ENCODE measurements at regions not wholly inside any gene's neighbourhood (a gene's known extent, or its start where the extent isn't known, plus 50 kb on each side); places are given as distances from the start of the nearest gene placed in this dataset.
"Not testable (repeated sequence)": the region's sequence is repeated elsewhere in the genome, so short reads cannot be mapped to it uniquely, and the experiment has no call there.

DNA sequence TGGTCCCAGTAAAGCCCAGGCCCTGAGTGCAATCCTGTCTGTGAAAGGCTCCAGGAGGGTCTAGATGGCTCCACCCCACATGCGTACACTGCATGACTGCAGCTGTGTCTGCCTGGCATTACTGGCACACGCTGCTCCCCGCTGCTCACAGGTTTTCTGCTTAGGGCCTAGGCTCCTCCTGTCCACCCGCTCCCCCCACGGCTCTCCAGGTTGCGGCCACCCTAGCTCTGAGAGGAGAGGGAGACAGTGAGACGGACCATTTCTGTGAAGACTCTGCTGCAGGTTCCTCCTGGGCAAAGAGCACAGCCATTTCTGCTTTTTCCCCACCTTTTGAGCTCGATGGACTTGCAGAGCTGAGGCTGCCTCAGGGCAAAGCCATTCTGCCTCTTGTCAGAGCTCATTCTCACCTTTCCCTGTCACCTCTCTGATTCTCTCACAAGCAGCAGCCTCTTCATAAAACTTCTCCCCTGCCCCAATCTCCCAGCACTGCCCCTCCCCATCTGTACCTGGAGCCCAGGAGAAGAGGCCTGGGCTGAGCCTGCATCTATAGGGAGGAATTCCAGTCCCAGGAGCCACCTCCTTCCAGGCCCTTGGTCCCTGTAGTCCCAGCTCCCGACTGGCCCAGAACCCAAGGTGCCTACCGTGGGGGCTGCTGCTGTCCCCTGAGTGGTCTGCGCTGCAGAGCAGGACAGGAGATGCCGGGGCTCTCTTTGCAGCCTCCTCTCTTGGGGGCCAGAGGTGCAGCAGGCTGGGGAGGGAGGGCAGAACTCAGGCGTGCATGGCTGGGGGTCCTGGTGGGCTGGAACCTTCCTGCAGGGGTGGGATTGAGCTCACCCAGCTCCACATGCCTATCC lies 433.7 kb upstream of the B3GAT1 start:
- DNase-seq (ENCODE audit: low read depth), result no peak

DNA sequence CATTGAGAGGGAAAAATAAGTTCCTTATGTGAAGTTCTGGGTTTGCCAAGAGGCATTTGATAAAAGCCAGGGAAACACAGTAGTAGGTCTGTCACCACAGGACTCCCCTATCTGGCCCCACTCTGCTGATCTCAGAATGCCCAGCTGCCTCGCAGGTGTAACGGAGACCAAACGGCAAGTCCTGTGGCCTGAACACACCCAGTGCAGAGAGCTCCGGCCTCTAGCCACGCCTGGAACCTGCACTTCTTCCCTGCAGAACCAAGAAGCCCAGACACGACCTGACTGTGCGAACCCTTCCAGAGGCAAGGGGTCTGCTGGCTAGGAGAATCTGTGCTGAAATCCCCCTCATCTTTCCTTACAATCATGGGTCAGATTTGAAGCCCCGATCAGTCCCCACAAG lies 432.8 kb upstream of the B3GAT1 start:
- no peak for DNase-seq (ENCODE audit: low read depth)

- DNase-seq (ENCODE audit: low read depth), result no peak
Observed at GRCh38 chr11:134843735-134844134, 431.7 kb upstream of the B3GAT1 start.

DNA sequence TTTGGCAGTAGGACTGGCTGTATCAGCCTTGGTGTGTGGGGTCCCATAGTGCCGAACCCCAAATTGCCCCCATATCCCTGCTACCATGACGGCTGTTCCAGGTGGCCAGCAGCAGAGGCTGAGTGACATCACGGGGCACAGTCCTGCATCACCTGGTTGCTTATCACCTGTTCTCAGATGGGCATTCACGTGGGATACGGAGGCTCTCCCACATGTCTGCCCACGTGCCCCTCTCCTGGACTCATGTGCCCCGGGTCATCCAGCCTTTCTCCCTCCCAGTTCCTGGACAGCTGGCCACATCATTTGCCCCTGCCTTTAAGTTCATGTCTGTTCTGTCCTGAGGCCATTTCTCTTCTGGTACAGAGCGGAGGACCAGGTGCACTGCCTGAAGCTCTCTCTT lies 431.0 kb upstream of the B3GAT1 start:
- DNase-seq (ENCODE audit: low read depth), result no peak

GRCh38 chr11:134841972-134842371 lies 429.9 kb upstream of the B3GAT1 start:
- DNase-seq (ENCODE audit: low read depth), result no peak

GRCh38 chr11:134841411-134841810 lies 429.4 kb upstream of the B3GAT1 start:
- DNase-seq (ENCODE audit: low read depth), result no peak

- DNase-seq (ENCODE audit: low read depth), result no peak
Observed at GRCh38 chr11:134840945-134841344, 428.9 kb upstream of the B3GAT1 start.

DNA sequence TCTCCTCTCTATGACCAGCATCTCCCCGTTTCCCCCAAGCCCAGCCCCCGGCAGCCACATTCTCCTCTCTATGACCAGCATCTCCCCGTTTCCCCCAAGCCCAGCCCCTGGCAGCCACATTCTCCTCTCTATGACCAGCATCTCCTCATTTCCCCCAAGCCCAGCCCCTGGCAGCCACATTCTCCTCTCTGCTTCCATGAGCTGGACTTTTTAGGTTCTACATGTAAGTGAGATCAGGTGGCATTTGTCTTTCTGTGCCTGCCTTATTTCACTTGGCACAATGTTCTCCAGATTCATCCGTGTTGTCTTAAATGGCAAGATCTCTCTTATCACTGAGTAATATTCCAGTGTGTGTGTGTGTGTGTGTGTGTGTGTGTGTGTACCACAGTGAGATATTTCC lies 428.1 kb upstream of the B3GAT1 start:
- DNase-seq (ENCODE audit: low read depth), result not testable (repeated sequence)

GRCh38 chr11:134838708-134839107 lies 426.7 kb upstream of the B3GAT1 start:
- DNase-seq (ENCODE audit: low read depth), result no peak

DNA sequence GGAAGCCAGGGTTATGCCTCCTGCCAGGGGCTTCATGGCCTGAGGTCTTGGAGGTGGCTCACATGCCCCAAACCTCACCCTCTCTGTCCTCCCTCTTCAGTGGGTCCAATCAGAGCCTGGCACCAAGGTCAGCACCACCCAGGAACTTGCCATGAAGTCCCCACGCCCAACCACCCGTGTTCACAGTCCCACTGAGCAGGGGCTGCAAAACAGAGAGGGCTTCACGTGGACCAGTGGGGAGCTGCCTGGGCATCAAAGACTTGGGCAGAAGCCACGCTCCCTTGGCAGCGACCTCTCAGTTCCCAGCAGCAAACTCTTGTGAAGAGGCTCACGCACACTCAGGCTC lies 425.8 kb upstream of the B3GAT1 start:
- no peak for DNase-seq (ENCODE audit: low read depth)

DNA sequence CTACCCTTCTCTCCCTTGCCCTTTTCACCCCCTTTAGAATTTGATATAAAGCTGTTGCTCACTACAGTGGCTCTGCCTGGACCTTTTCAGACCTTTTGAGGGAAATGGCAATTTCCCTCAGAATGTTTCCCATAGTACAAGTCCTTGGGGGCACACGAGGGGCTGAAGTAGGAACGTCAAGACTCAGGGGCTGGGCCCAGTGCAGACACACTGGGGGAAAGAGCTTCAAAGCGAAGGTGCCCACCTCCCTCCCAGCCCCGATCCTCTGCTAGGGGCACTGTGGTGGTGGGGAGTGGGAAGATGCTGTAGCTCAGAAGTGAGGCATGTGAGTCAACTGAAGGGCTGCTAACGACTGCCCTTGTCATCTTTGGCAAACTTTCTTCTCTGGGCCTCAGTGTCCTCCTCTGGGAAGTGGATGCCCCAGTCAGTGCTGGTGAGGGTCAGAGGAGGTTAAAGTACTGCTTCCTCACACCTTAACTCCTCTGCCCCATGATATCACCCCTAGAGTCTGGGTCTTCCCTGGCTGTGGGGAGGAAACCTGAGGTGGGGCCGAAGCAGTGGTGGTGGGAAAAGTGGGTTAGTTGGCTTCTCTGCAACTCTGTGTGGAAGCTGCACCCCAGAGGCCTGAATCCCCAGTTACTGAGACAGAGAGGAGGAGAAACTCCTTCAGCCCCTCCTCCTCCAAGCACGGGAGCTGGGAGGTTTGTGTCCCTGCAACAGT lies 425.3 kb upstream of the B3GAT1 start:
- DNase-seq (ENCODE audit: low read depth), result no peak

DNA sequence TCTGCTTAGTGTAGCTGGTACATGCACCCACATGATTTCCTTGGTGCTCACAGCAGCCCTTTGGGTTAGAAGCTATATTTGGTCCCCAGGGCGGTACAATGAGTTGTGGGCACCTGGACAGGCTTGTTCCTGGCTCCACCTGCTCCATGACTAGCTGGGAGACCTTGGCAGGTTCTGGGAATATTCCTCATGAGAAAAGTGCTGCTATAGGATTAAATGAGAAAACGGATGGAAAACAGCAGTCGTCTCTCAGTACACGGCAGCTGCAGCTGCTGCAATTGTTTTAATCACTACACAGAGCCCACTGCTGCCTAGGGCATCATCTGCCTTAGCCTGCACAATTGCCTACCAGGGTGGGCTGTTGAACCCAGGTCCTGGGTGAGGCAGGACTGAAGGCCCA lies 424.5 kb upstream of the B3GAT1 start:
- no peak for DNase-seq (ENCODE audit: low read depth)

GRCh38 chr11:134835561-134835960 lies 423.5 kb upstream of the B3GAT1 start:
- DNase-seq (ENCODE audit: low read depth), result no peak

- no peak for DNase-seq (ENCODE audit: low read depth)
Observed at GRCh38 chr11:134830312-134830711, 418.3 kb upstream of the B3GAT1 start.

DNA sequence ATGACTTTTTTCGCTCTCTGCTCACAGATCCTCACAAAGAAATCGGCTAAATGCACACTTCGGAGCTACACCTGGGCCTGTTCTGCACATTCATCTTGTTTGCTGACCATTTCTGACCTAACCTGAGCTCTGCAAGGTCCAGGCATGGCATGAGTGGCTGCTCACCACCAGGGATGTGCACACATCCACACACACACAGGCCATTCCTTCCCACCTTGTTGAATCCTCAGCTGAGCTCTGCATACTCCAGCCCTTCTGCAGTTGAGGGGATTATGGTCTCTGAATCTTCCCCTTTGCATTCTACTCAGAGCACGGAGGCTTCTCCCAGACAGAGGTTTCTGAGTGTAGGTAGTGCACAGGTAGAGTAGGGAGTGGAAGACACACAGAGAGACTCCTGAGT lies 411.9 kb upstream of the B3GAT1 start:
- DNase-seq (ENCODE audit: low read depth), result no peak

- no peak for DNase-seq (ENCODE audit: low read depth)
Observed at GRCh38 chr11:134822897-134823296, 410.9 kb upstream of the B3GAT1 start.

- no peak for DNase-seq (ENCODE audit: low read depth)
Observed at GRCh38 chr11:134821422-134821821, 409.4 kb upstream of the B3GAT1 start.

DNA sequence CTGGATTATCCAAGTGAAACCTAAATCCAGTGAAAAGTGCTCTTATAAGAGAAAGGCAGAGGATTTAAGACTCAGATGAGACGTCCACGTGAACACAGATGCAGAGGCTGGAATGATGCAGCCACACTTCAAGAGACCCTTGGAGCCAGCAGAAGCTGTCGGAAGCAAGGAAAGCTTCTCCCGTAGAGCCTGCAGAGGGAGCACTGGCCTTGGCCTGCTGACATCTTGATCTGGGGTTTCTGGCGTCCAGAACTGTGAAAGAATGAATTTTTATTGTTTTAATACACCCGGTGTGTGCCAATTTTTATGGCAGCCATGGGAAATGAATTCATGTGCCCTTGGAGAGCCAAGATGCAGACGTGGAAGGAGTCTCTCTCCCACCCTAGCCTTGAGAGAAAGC lies 407.0 kb upstream of the B3GAT1 start:
- no peak for DNase-seq (ENCODE audit: low read depth)

DNA sequence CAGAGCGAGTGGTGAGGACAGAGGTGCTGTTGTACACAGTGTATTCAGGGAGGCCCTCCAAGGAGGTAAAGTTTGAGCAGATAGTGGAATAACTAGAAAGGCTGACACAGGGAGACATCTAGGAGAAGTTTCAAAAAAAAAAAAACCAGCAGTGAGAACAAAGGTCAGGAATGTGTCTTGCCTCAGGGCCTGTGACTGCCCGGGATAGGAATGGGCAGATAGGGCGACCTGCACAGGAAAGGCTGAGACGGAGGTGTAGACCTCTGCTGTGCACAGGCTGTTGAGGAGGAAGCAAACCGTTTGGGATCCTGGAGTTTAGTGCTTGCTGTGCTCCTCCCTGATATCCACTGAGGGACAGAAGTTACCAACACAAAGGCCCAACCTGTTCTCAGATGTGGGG lies 406.5 kb upstream of the B3GAT1 start:
- no peak for DNase-seq (ENCODE audit: low read depth)

GRCh38 chr11:134815404-134815803 lies 403.4 kb upstream of the B3GAT1 start:
- no peak for DNase-seq (ENCODE audit: low read depth)

DNA sequence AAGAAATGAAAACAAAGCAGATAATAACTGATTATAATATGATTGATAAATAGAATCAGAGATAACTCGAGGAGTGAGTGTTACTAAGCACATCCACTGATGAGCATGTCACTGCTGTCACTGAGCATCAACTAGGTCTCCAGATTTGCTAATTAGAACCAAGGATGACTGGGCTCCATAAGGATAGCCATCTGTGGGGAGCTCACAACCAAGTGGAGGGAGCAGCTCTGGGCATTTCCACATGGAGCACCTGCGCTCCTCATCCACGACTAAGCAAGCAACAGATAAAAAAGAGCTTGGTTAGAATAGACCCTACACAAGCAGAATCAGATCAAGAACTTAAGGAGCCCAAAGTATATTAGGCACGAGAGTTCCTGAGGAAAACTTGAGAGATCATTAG lies 396.0 kb upstream of the B3GAT1 start:
- no peak for DNase-seq (ENCODE audit: low read depth)

DNA sequence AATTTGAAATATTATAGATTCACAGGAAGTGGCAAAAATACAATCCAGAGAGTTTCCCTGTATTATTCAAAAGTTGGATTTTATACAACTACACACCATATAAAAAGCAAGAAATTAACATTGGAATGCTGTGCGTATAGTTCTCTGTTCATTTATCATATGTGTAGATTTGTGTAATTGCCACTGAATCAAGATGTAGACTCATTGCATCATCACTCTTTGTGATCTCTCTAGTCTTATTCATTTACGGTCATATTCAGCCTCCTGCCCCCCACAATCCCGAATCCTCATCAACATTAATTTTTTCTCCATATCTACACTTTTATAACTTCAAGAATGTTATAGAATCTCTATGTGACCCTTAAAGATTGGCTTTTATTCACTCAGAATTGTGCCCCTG lies 390.6 kb upstream of the B3GAT1 start:
- DNase-seq (ENCODE audit: low read depth), result no peak

DNA sequence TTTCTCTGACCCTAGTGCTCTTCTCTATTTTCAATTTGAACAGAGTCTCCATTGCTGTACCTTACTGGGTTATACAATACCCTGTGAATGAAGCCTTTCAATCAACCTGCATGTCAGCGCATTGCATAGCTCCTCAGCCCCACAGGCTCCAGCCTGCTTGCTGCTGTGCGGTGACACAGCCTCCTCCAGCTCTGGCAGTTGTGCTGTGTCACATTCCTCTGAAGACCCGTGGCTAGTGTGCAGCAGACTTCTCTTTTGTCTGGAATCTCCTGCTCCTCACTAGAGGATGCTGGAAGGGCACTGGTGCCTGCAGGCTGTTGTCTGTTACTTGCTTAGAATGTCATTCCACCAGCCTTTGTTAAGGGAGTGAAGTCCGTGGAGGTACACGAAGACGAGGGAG lies 390.1 kb upstream of the B3GAT1 start:
- no peak for DNase-seq (ENCODE audit: low read depth)

DNA sequence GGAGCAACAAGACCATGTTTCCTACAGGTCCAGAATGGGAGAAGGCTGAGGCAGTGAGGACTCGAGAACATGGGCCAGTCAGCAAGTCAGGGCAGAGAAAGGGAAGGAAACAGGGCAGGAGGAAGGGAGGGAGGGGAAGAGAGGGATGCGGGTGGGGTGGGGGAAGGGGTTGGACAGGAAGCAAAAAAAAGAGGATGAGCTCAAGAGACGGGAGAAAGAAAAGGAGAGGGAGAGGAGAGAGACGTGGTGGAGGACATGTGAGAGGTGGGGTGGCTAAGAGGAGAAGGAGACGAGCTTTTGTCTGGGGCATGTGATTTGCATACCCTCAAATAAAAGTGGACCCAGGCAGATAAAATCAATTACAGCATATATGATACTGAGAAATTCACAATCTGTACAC lies 389.5 kb upstream of the B3GAT1 start:
- no peak for DNase-seq (ENCODE audit: low read depth)
